SU-DHL-6 (cell line): ENCODE measurements at regions not wholly inside any gene's neighbourhood (a gene's known extent, or its start where the extent isn't known, plus 50 kb on each side); places are given as distances from the start of the nearest gene placed in this dataset.

ENCODE experiments used
- H2AFZ ChIP-seq: fragments of 200-600 bp; sonication (generic); 2 replicates; pipeline ENCODE4 v1.6.1; 2014; ENCODE audit warnings: low read depth, mild to moderate bottlenecking, moderate library complexity, mixed read lengths, antibody characterized with exemption, low read length; ENCODE audit not compliant: severe bottlenecking
- H3F3A ChIP-seq: fragments of 200-600 bp; shearing (Covaris generic); 2 replicates; pipeline ENCODE4 v1.6.0; 2016; ENCODE audit warnings: antibody characterized with exemption, mild to moderate bottlenecking; ENCODE audit not compliant: insufficient read depth
- H3K27ac ChIP-seq: fragments of 200-600 bp; sonication (generic); 2 replicates; pipeline ENCODE4 v1.5.1; 2016; ENCODE audit warnings: low read depth, mild to moderate bottlenecking, low read length, moderate library complexity, mixed read lengths
- H3K27me3 ChIP-seq: fragments of 200-600 bp; sonication (generic), shearing (Covaris generic); 2 replicates; pipeline ENCODE4 v1.6.0; 2014; ENCODE audit warnings: mild to moderate bottlenecking, low read length
- H3K36me3 ChIP-seq: fragments of 200-600 bp; sonication (generic); 2 replicates; pipeline ENCODE4 v1.6.1; 2014; ENCODE audit warnings: mild to moderate bottlenecking, low read length, mixed read lengths
- H3K4me2 ChIP-seq: fragments of 300-600, 200-600 bp; shearing (Covaris generic), sonication (generic); 2 replicates; pipeline ENCODE4 v1.6.0; 2014; ENCODE audit warnings: low read length, low read depth, mild to moderate bottlenecking; ENCODE audit not compliant: poor library complexity, severe bottlenecking
- H3K4me3 ChIP-seq: fragments of 200-600 bp; sonication (generic); 2 replicates; pipeline ENCODE4 v1.5.1; 2014; ENCODE audit warnings: antibody characterized with exemption, low read length, mild to moderate bottlenecking, mixed read lengths; ENCODE audit not compliant: insufficient read depth, poor library complexity, severe bottlenecking
- H3K79me2 ChIP-seq: fragments of 200-600 bp; sonication (generic); 2 replicates; pipeline ENCODE4 v1.6.1; 2014; ENCODE audit warnings: mild to moderate bottlenecking, low read length, moderate library complexity; ENCODE audit not compliant: insufficient read depth
- H3K9ac ChIP-seq: fragments of 200-600 bp; sonication (generic); 2 replicates; pipeline ENCODE4 v1.7.0; 2014; ENCODE audit warnings: mild to moderate bottlenecking, low read length
- H3K9me2 ChIP-seq: fragments of 200-600 bp; sonication (generic); replicated peaks from 2 replicates; pipeline ENCODE4 v1.6.1; 2014; ENCODE audit warnings: low read length; ENCODE audit not compliant: insufficient read depth
- H3K9me3 ChIP-seq: fragments of 200-600 bp; sonication (generic); 2 replicates; pipeline ENCODE4 v1.6.1; 2014; ENCODE audit warnings: low read length, mixed read lengths; ENCODE audit not compliant: insufficient read depth
- H4K20me1 ChIP-seq: fragments of 200-600 bp; sonication (generic); 2 replicates; pipeline ENCODE4 v1.6.1; 2014; ENCODE audit warnings: low read depth, mild to moderate bottlenecking, antibody characterized with exemption, low read length, moderate library complexity, mixed read lengths
- EZH2phosphoT487 ChIP-seq: fragments of 200-600 bp; sonication (generic), shearing (Covaris generic); conservative IDR thresholded peaks from 2 replicates; pipeline ENCODE4 v1.6.1; 2018; ENCODE audit warnings: mild to moderate bottlenecking, antibody characterized with exemption, low read length, moderate library complexity, mixed read lengths
- TF ChIP-seq, protein P1 (sequence below): fragments of 200-600 bp; sonication (generic); IDR thresholded peaks from one replicate; pipeline ENCODE4 v1.5.1; 2017; ENCODE audit warnings: antibody characterized with exemption, mild to moderate bottlenecking, low read length, moderate library complexity; ENCODE audit not compliant: insufficient read depth, poor library complexity, severe bottlenecking

GRCh38 chr5:53241572-53241971 is 132.0 kb upstream of the MOCS2 start:
- Histone ChIP-seq H3K9me2 (no peaks in the 10 kb centered on the region), H3F3A (no peaks in the 10 kb centered on the region), H4K20me1 (no peaks in the 10 kb centered on the region), H2AFZ (no peak overlapping the region), H3K4me2 (no peak overlapping the region), H3K27me3 (no peaks in the 10 kb centered on the region), H3K4me3 (no peak overlapping the region), H3K27ac (no peak overlapping the region), H3K9ac (no peak overlapping the region), H3K36me3 (no peaks in the 10 kb centered on the region), H3K79me2 (no peaks in the 10 kb centered on the region), H3K9me3 (no peaks in the 10 kb centered on the region)
- TF ChIP-seq, protein P1, sequence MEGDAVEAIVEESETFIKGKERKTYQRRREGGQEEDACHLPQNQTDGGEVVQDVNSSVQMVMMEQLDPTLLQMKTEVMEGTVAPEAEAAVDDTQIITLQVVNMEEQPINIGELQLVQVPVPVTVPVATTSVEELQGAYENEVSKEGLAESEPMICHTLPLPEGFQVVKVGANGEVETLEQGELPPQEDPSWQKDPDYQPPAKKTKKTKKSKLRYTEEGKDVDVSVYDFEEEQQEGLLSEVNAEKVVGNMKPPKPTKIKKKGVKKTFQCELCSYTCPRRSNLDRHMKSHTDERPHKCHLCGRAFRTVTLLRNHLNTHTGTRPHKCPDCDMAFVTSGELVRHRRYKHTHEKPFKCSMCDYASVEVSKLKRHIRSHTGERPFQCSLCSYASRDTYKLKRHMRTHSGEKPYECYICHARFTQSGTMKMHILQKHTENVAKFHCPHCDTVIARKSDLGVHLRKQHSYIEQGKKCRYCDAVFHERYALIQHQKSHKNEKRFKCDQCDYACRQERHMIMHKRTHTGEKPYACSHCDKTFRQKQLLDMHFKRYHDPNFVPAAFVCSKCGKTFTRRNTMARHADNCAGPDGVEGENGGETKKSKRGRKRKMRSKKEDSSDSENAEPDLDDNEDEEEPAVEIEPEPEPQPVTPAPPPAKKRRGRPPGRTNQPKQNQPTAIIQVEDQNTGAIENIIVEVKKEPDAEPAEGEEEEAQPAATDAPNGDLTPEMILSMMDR = no peak
- no peak for TF ChIP-seq EZH2phosphoT487

- no peak overlapping the region for H3K4me3 ChIP-seq
- H3K4me2 ChIP-seq = no peak overlapping the region
- no peaks in the 10 kb centered on the region for H3F3A ChIP-seq
- no peak overlapping the region for H3K27ac ChIP-seq
- no peaks in the 10 kb centered on the region for H3K9me3 ChIP-seq
- H3K36me3 ChIP-seq = no peaks in the 10 kb centered on the region
- no peaks in the 10 kb centered on the region for H3K9me2 ChIP-seq
- H4K20me1 ChIP-seq = no peaks in the 10 kb centered on the region
- TF ChIP-seq, protein P1 = no peak
- no peak for TF ChIP-seq EZH2phosphoT487
- no peaks in the 10 kb centered on the region for H3K79me2 ChIP-seq
- no peak overlapping the region for H2AFZ ChIP-seq
- no peak overlapping the region for H3K9ac ChIP-seq
- no peaks in the 10 kb centered on the region for H3K27me3 ChIP-seq
Measured at GRCh38 chr5:53243403-53243802, 133.8 kb upstream of the MOCS2 start.

- Histone ChIP-seq H3K9me2 (no peaks in the 10 kb centered on the region), H2AFZ (no peak overlapping the region), H3K4me2 (no peak overlapping the region), H3K9me3 (no peaks in the 10 kb centered on the region), H3K27ac (no peak overlapping the region), H3K36me3 (no peaks in the 10 kb centered on the region), H3K27me3 (no peaks in the 10 kb centered on the region), H4K20me1 (no peaks in the 10 kb centered on the region), H3K79me2 (no peaks in the 10 kb centered on the region), H3F3A (no peaks in the 10 kb centered on the region), H3K9ac (no peak overlapping the region), H3K4me3 (no peak overlapping the region)
- no peak for TF ChIP-seq EZH2phosphoT487
Measured at GRCh38 chr5:53246042-53246836, 136.7 kb upstream of the MOCS2 start.

GRCh38 chr5:53249529-53250200 is 140.1 kb upstream of the MOCS2 start:
- Histone ChIP-seq H2AFZ (no peak overlapping the region), H3K9ac (no peak overlapping the region), H3K36me3 (no peaks in the 10 kb centered on the region), H3K4me3 (no peak overlapping the region), H3K79me2 (no peaks in the 10 kb centered on the region), H4K20me1 (no peaks in the 10 kb centered on the region), H3K9me3 (no peaks in the 10 kb centered on the region), H3F3A (no peaks in the 10 kb centered on the region), H3K4me2 (no peak overlapping the region), H3K27me3 (no peaks in the 10 kb centered on the region), H3K9me2 (no peaks in the 10 kb centered on the region), H3K27ac (no peak overlapping the region)
- TF ChIP-seq EZH2phosphoT487 = no peak
- TF ChIP-seq, protein P1 = no peak
